Stimulated activated naive B cell treated with anti-CD40 and anti-IgM and Interleukin-4, amounts not matched to agents 10 μg/mL and 1 μg/mL and 100 μg/mL, for 72 hours (primary cell): ENCODE measurements at regions not wholly inside any gene's neighbourhood (a gene's known extent, or its start where the extent isn't known, plus 50 kb on each side); places are given as distances from the start of the nearest gene placed in this dataset.

Experiments
- ATAC-seq, 2 donors: fragments of 150-1000 bp; cut with Tn5 transposase; replicated peaks; 2 replicates each; pipeline ENCODE4 v1.10.0; 2021; ENCODE audit warnings: moderate library complexity in 1 of 2
- DNase-seq: peaks from one replicate; pipeline ENCODE4 v3.0.0; 2021
- H3K27ac Mint-ChIP-seq: one replicate; pipeline ENCODE4 v1.8.0; 2022; ENCODE audit warnings: mild to moderate bottlenecking, mixed read lengths
- H3K27me3 Mint-ChIP-seq, 2 donors: one replicate each; pipeline ENCODE4 v1.8.0; 2022; ENCODE audit warnings: mixed read lengths in 2 of 2
- H3K36me3 Mint-ChIP-seq, 2 donors: one replicate each; pipeline ENCODE4 v1.8.0; 2022; ENCODE audit warnings: mixed read lengths in 2 of 2, mild to moderate bottlenecking in 1 of 2
- H3K4me1 Mint-ChIP-seq, 2 donors: one replicate each; pipeline ENCODE4 v1.8.0; 2022; ENCODE audit warnings: mixed read lengths in 2 of 2, mild to moderate bottlenecking in 1 of 2
- H3K4me3 Mint-ChIP-seq, 2 donors: one replicate each; pipeline ENCODE4 v1.8.0; 2022; ENCODE audit warnings: mild to moderate bottlenecking in 2 of 2, mixed read lengths in 2 of 2, moderate library complexity in 1 of 2
- H3K9me3 Mint-ChIP-seq, 2 donors: one replicate each; pipeline ENCODE4 v1.8.0; 2022; ENCODE audit warnings: mixed read lengths in 2 of 2, mild to moderate bottlenecking in 1 of 2

DNA sequence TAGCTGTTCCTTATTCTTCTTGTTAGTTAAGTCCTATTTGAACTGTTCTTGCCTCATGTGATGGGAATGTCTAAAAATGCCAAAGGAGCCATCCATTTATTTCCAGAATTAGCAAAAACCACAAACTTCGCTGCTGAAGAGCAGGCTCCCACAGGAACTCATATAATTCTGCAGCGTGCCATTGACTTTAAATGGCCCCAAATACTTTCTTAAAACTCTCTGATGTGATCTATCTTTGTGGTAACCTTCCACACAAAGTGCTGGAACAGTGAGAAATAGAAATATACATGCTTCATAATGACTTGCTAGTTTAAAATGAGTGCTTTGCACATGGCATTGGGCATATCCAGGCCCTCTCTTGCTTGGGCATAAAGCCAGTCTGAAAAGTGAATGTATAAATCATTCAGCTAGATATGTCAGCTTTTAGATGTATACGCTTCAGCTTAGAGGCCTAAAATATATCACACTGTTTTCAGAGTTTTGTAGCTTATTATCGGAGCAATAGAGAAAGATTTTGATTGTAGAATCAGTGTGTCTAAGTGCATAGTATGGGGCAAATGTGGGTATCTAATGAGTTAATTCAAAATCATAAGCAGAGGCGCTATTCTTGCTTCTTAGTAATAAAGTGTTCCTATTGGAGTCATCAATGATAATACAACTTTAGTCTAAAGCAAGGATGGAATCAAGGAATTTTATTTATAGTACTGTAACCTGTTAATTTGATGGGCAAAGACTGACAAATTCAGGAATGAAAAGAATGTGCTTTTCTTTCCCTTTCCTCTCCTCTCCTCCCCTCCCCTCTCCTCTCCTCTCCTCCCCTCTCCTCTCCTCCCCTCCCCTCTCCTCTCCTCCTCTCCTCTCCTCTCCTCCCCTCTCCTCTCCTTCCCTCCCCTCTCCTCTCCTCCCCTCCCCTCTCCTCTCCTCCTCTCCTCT lies 392.2 kb upstream of the ZFP42 start:
- ATAC-seq: no peak
- Mint-ChIP-seq H3K4me1 (no peaks in the 10 kb centered on the region), H3K27ac (no peak overlapping the region), H3K27me3 (no peaks in the 10 kb centered on the region), H3K36me3 (no peaks in the 10 kb centered on the region), H3K4me3 (no peak overlapping the region), H3K9me3 (peaks cover 0 to 4% of the 10 kb centered on the region in 2 donors)
- no peak for DNase-seq

DNA sequence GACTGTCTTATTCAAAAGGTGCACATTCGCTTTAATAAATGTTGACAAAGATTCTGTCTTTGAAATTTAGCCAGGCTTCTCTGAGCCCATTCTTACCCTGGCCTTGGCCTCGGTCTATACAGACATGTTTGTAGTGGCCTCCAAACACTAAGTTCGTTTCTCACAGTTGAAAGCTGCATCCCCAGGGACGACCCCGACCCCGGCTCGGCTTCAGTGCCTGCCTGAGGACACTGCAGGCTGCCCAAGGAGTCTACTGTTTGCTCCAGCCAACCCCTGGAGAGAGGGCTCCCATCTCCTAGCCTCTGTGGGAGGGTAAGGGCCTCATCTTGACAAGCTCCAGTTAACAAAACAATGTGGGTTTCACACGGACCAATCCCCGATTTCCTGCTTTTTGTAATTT lies 390.6 kb upstream of the ZFP42 start:
- no peak for ATAC-seq
- no peak overlapping the region for H3K27ac Mint-ChIP-seq
- H3K36me3 Mint-ChIP-seq: no peaks in the 10 kb centered on the region

DNA sequence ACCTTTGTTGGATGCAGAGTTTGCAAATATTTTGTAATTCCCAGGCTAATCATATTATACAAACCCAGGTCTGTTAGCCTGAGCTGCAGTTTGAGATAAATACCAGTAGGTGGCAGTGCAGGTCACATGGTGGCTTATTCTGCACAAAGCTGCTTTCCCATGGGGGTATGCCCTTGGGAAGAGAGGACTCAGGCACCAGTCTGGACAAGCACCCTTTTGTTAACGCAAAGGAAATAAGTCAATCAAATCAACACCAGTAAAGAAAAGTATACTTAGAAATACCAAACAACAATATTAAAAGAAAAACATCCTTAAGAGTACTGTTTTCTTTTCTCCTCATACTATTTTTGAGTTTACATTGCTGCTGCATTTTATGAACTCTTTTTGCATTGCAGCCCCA lies 389.0 kb upstream of the ZFP42 start:
- Mint-ChIP-seq H3K36me3 (no peaks in the 10 kb centered on the region), H3K27ac (no peak overlapping the region), H3K27me3 (no peaks in the 10 kb centered on the region), H3K4me3 (no peak overlapping the region), H3K4me1 (no peaks in the 10 kb centered on the region), H3K9me3 (peaks cover 0 to 5% of the 10 kb centered on the region in 2 donors)
- ATAC-seq (no peak), DNase-seq (no peak)

More for the DNA sequence above, 390.6 kb upstream of the ZFP42 start:
- Mint-ChIP-seq H3K27me3 (no peaks in the 10 kb centered on the region), H3K4me1 (no peaks in the 10 kb centered on the region), H3K4me3 (no peak overlapping the region), H3K9me3 (no peaks in the 10 kb centered on the region)
- no peak for DNase-seq

DNA sequence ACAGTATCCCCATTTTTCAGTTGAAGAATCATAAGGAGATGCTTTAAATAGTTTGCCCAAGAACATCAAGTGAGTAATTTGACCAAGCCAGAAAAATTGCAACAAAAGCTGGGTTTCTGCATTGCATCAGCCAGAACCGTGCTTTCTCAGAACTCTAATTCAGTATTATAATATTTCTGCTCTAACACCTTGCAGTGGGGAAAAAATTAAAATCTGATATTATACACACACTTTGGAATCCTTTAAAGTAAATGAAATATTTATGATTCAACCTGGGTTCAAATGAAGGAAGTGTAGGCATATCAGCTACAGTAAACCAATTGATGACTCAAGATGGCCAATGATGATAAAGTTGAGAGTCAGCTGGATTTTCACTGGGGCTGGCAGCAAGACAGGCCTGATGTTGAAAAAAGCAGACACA lies 387.6 kb upstream of the ZFP42 start:
- no peak for DNase-seq
- Mint-ChIP-seq H3K4me3 (no peak overlapping the region), H3K36me3 (no peaks in the 10 kb centered on the region), H3K27me3 (no peaks in the 10 kb centered on the region), H3K27ac (no peak overlapping the region), H3K4me1 (no peaks in the 10 kb centered on the region), H3K9me3 (peaks cover 0 to 5% of the 10 kb centered on the region in 2 donors)
- no peak for ATAC-seq

DNA sequence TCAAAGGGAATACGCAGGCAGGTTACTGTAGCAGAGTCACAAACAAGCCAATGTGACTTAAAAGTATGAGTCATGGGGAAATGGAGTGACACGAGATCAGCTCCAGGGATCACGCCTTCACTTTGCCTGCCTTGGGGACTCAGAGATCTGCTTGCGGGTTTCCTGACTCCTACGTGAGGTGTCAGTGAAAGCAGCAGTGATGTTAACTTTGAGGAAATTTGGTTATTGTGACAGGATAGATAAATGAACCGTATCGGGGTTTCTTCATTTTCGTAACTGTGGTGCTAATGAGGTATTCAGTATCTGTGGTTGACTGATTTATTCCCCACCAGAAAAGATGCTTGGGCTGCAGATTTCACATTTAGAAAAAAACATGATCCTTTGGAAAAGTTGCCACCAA lies 383.3 kb upstream of the ZFP42 start:
- Mint-ChIP-seq H3K27ac (no peak overlapping the region), H3K27me3 (no peaks in the 10 kb centered on the region), H3K36me3 (no peaks in the 10 kb centered on the region), H3K4me3 (no peak overlapping the region), H3K4me1 (no peaks in the 10 kb centered on the region), H3K9me3 (peaks cover 0 to 5% of the 10 kb centered on the region in 2 donors)
- DNase-seq: no peak
- ATAC-seq: no peak

DNA sequence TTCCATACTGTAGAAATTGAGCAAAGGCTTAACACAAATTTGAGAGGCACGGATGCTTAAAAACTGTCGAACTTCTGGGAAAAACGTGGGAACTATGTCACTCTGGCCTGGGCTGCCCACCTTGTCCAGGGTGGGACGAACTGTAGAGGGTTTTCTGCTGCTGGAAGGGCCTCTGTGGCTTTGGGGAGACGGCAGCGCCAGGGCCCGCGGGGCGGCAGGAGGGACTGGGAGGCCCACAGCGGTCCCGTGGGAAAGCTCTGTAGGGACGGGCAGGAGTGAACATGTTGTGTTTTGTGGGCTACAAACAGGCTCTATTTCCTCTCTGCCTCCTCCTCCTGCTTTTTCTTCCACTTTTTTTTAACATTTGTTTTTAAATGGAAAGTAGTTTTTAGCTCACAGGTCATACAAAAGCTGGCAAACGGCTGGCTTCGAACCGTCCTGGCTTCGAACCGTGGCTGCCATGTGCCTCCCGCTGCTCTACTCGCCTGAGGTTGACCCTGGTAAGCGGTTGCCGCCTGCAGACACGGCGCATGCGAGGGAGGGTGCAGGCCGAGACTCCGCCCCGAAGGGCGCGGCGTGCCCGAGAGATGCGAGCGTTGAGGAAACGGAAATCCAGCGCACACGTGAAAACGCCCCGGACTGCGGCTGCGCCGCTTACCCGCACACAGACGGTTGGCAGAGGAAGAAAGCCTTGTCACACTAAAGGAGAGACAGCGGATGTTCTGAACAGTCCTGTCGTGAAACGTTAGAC lies 382.3 kb upstream of the ZFP42 start:
- no peak for DNase-seq
- no peak overlapping the region for H3K4me3 Mint-ChIP-seq
- ATAC-seq: no peak
- no peaks in the 10 kb centered on the region for H3K36me3 Mint-ChIP-seq
- no peaks in the 10 kb centered on the region for H3K4me1 Mint-ChIP-seq
- no peaks in the 10 kb centered on the region for H3K27me3 Mint-ChIP-seq
- peaks cover 0 to 5% of the 10 kb centered on the region in 2 donors for H3K9me3 Mint-ChIP-seq
- H3K27ac Mint-ChIP-seq: no peak overlapping the region

DNA sequence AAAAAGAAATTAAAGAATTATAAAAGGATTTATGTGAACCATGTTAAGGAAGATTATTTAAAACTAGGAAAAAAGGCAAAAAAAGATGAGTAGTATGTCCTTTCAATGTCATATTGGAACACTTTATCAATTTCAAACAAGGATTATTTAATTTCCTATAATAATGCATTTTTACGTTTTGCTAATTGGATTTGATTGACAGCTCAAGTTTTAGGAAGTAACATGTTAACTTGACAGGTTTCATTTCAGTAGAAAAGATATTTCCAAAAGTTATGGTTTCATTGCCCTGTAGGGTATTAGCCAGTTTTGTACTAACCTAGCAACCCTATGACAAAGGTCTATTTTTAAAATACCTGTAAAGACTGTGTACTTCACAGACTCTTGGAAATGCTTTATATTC lies 379.6 kb upstream of the ZFP42 start:
- Mint-ChIP-seq H3K4me1 (no peaks in the 10 kb centered on the region), H3K9me3 (peaks cover 0 to 4% of the 10 kb centered on the region in 2 donors), H3K27me3 (no peaks in the 10 kb centered on the region), H3K27ac (no peak overlapping the region), H3K36me3 (no peaks in the 10 kb centered on the region), H3K4me3 (no peak overlapping the region)
- ATAC-seq (no peak), DNase-seq (no peak)

DNA sequence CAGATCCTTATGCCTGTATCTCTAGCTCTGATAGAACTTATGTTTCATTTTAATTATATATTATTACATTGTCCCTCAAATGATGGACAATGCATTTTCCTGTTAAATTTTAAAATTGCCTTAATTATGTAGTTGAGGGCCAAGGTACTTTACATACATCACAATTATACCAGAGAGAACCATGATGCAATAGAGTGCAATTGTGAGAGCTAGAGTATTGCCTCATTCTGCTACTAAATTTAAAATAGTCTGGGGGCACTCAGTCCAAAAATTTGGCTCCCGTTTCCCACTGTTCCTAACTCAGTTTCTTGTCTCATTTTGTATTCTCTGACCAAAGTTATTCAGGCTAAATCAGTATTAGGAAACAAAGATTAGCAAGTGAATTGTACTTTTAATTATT lies 378.5 kb upstream of the ZFP42 start:
- no peaks in the 10 kb centered on the region for H3K9me3 Mint-ChIP-seq
- no peak overlapping the region for H3K4me3 Mint-ChIP-seq
- H3K36me3 Mint-ChIP-seq: no peaks in the 10 kb centered on the region
- H3K4me1 Mint-ChIP-seq: no peaks in the 10 kb centered on the region
- ATAC-seq (no peak), DNase-seq (no peak)
- no peak overlapping the region for H3K27ac Mint-ChIP-seq
- H3K27me3 Mint-ChIP-seq: no peaks in the 10 kb centered on the region

DNA sequence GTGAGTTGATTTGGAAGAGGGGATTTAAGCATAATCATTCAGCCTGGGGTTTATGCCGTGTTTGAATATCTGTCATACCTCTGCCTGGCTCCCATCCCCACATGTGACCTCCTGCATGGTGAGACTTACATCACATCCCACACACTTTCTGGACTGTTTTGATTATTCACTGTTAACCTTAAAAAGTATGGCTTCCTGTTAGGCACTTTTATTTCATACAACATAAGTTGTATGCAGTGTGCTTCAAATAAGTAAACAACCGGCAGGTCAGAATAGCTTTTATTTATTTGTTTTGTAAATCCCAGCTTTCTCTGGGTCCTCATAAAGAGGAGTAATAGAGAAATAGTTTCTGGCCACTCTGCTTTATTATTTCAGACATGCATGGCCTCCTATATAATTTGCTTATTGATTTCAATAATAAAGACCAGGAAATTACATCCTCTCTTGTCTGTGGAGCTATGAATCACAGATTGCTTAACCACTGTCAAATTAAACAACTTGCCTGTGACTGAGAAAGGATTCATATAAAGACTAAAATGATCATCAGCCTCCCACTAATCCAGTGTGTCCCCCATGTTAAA lies 376.8 kb upstream of the ZFP42 start:
- Mint-ChIP-seq H3K27ac (no peak overlapping the region), H3K4me1 (no peaks in the 10 kb centered on the region), H3K4me3 (no peak overlapping the region), H3K36me3 (no peaks in the 10 kb centered on the region), H3K27me3 (no peaks in the 10 kb centered on the region), H3K9me3 (peaks cover 1 to 8% of the 10 kb centered on the region in 2 donors)
- DNase-seq: no peak
- ATAC-seq: no peak

DNA sequence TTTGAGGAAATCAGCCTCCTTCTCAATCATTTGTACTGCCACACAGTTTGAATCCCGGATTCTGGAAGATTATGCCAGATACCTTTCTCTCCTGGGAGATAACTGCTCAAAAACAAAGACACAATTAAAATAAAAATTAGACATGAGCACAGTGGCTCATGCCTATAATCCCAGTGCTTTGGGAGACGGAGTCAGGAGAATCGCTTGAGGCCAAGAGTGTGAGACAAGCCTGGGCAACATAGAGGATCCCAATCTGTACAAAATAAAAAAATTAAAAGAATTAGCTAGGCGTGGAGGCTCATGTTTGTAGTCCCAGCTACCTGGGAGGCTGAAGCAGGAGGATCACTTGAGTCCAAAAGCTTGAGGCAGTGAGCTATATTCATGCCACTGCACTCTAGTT lies 376.3 kb upstream of the ZFP42 start:
- no peaks in the 10 kb centered on the region for H3K4me1 Mint-ChIP-seq

DNA sequence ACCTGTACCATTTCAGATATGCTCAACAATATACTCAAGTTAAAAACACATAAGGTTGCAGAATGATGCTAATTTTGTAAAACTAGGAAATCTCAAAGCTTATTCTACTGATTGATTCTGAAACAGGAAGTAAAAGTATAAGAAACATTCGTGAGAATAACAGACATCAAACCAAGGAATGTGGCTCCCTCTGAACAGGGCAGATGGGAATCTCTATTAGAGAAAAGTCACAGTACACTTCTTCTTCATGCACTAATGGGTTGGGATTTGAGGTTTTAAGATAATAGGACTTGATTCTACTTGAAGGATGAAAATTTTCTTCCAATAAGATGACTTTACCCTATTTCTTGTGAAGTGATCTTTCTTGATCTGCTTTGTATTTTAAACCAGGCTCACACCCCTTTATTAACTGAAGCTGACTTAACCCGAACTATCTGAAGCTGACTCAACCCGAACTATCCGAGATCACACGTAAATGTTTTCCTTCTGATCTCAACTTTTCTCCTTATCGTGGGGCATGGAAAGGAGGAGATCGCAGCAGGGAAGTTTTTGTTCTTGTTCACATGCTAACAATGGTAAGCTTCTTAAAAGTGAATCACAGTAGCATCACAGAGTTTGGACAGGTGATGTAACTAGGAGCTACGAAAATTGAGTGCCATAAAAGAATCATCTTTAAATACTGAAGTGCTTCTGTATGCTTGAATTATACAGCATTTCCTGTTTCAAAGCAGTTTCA lies 363.1 kb upstream of the ZFP42 start:
- no peak overlapping the region for H3K4me3 Mint-ChIP-seq
- H3K9me3 Mint-ChIP-seq: peaks cover 10 to 13% of the 10 kb centered on the region in 2 donors
- H3K4me1 Mint-ChIP-seq: no peaks in the 10 kb centered on the region
- no peaks in the 10 kb centered on the region for H3K36me3 Mint-ChIP-seq
- no peak overlapping the region for H3K27ac Mint-ChIP-seq
- no peak for ATAC-seq
- H3K27me3 Mint-ChIP-seq: no peaks in the 10 kb centered on the region
- no peak for DNase-seq

More for the DNA sequence above, 376.3 kb upstream of the ZFP42 start:
- no peak for ATAC-seq
- H3K27me3 Mint-ChIP-seq: no peaks in the 10 kb centered on the region
- no peak for DNase-seq
- H3K36me3 Mint-ChIP-seq: no peaks in the 10 kb centered on the region
- H3K9me3 Mint-ChIP-seq: peaks cover 1 to 11% of the 10 kb centered on the region in 2 donors
- no peak overlapping the region for H3K27ac Mint-ChIP-seq
- no peak overlapping the region for H3K4me3 Mint-ChIP-seq

DNA sequence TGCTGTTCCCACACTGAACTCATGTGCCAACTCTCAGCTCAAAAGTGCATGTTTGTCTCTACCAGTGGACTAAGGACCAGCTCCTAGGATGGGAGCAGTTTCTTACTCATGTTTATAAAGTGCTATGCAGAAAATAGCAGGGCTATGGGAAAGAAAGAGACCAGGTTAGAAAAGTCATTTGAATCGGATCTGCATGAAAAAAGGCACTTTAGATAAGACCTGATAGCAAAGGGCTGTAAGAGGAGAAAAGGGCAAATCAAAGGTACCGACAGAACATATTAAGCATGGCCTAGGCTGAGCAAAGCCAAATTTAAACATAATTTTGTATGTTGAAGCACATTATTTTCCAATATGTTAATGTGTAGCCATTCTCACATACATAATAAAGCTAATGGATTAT lies 362.3 kb upstream of the ZFP42 start:
- no peak overlapping the region for H3K27ac Mint-ChIP-seq
- ATAC-seq (no peak), DNase-seq (no peak)
- peaks cover 11 to 13% of the 10 kb centered on the region in 2 donors for H3K9me3 Mint-ChIP-seq
- H3K4me3 Mint-ChIP-seq: no peak overlapping the region
- H3K27me3 Mint-ChIP-seq: no peaks in the 10 kb centered on the region
- H3K4me1 Mint-ChIP-seq: no peaks in the 10 kb centered on the region
- H3K36me3 Mint-ChIP-seq: no peaks in the 10 kb centered on the region

DNA sequence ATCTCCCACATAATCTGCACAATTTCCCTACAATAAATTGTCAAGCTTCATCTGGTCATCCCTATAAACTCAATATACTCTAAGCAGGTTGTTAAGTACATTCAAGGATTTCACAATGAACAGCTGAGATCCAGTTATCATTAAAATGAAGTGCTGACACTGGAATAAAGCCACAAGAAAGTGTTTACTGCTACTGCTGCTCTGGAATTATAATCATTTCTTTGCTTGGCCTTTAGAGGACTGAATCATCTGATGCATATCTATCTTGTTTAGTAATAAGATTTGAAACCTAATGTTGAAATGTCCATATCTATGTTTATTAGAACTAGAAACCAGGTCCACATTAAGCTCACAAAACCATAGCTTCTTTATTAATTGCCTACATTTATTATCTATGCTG lies 338.6 kb upstream of the ZFP42 start:
- Mint-ChIP-seq H3K36me3 (peaks cover 0 to 3% of the 10 kb centered on the region in 2 donors), H3K27ac (no peak overlapping the region), H3K9me3 (peaks cover 3 to 9% of the 10 kb centered on the region in 2 donors), H3K4me3 (no peak overlapping the region), H3K4me1 (no peaks in the 10 kb centered on the region), H3K27me3 (no peaks in the 10 kb centered on the region)
- DNase-seq (no peak), ATAC-seq (no peak)

DNA sequence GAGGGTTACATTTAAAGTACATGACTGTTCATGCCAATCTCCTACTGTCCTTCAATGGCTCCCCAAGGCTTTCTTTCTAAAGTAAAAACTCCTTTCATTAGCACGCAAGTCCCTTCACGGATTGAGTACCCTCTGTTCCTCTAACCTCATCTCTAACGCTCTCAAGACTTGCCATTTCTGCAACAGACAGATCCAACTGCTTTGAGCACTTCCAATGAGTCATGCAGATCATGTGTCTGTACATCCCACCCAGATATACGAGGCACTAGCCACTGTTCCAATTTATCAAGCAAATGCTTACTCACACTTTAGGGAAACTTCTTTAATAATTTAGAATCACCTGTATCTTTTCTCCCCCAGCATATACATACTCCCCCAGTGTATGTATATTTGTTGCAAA lies 332.5 kb upstream of the ZFP42 start:
- H3K4me3 Mint-ChIP-seq: no peak overlapping the region
- ATAC-seq: no peak
- no peak for DNase-seq
- no peaks in the 10 kb centered on the region for H3K4me1 Mint-ChIP-seq
- peaks cover 3 to 10% of the 10 kb centered on the region in 2 donors for H3K9me3 Mint-ChIP-seq
- H3K36me3 Mint-ChIP-seq: no peaks in the 10 kb centered on the region
- no peaks in the 10 kb centered on the region for H3K27me3 Mint-ChIP-seq
- no peak overlapping the region for H3K27ac Mint-ChIP-seq
